ENCODE measurements at regions not wholly inside any gene's neighbourhood (a gene's known extent, or its start where the extent isn't known, plus 50 kb on each side); places are given as distances from the start of the nearest gene placed in this dataset.

GRCh38 chr7:131649003-131649541 lies 92.6 kb upstream of the PODXL start:
- TF ChIP-seq EZH2 (IDR thresholded peaks at IDR 0.05; ENCODE audit: insufficient read depth, low read length), result no peak
- no peak for TF ChIP-seq CTCF (IDR thresholded peaks at IDR 0.05; ENCODE audit: insufficient read depth, low read depth, low read length)

Data from astrocyte (in vitro differentiated cells and primary cell).